RWPE2 (cell line): ENCODE measurements at regions not wholly inside any gene's neighbourhood (a gene's known extent, or its start where the extent isn't known, plus 50 kb on each side); places are given as distances from the start of the nearest gene placed in this dataset.

Experiments
- ATAC-seq: fragments of 200-7000 bp; cut with Tn5 transposase; 3 replicates; pipeline ENCODE4 v1.9.1; 2021; ENCODE audit warnings: low read depth
- DNase-seq: peaks from one replicate; pipeline ENCODE4 v3.0.0-alpha.2; 2020; ENCODE audit warnings: low spot score
- H3K27ac ChIP-seq: fragments of 450-650 bp; 2 replicates; pipeline ENCODE4 v1.5.1; 2017; ENCODE audit warnings: mild to moderate bottlenecking; ENCODE audit not compliant: poor library complexity, severe bottlenecking
- H3K27me3 ChIP-seq: fragments of 250-450 bp; sonication (Bioruptor Pico); 2 replicates; pipeline ENCODE4 v1.5.1; 2021; ENCODE audit warnings: mild to moderate bottlenecking, moderate library complexity; ENCODE audit not compliant: insufficient read depth, poor library complexity, severe bottlenecking
- H3K36me3 ChIP-seq: fragments of 250-450 bp; sonication (Bioruptor Pico); 2 replicates; pipeline ENCODE4 v1.5.1; 2020; ENCODE audit warnings: low read depth, mild to moderate bottlenecking, moderate library complexity
- H3K4me1 ChIP-seq: fragments of 250-450 bp; sonication (Bioruptor Pico); 2 replicates; pipeline ENCODE4 v1.5.1; 2021; ENCODE audit warnings: mild to moderate bottlenecking, moderate library complexity; ENCODE audit not compliant: insufficient read depth, poor library complexity, severe bottlenecking
- H3K4me3 ChIP-seq: fragments of 250-450 bp; sonication (Bioruptor Pico); 2 replicates; pipeline ENCODE4 v1.5.1; 2021; ENCODE audit warnings: mild to moderate bottlenecking, moderate library complexity; ENCODE audit not compliant: severe bottlenecking
- H3K9me3 ChIP-seq: fragments of 250-450 bp; sonication (Bioruptor Pico); 2 replicates; pipeline ENCODE4 v1.5.1; 2021; ENCODE audit warnings: mild to moderate bottlenecking, moderate library complexity; ENCODE audit not compliant: severe bottlenecking
- TF ChIP-seq, protein P1 (sequence below): fragments of 450-650 bp; IDR thresholded peaks from one replicate; pipeline ENCODE4 v1.5.1; 2017; ENCODE audit warnings: mild to moderate bottlenecking, moderate library complexity; ENCODE audit not compliant: poor library complexity, severe bottlenecking

DNA sequence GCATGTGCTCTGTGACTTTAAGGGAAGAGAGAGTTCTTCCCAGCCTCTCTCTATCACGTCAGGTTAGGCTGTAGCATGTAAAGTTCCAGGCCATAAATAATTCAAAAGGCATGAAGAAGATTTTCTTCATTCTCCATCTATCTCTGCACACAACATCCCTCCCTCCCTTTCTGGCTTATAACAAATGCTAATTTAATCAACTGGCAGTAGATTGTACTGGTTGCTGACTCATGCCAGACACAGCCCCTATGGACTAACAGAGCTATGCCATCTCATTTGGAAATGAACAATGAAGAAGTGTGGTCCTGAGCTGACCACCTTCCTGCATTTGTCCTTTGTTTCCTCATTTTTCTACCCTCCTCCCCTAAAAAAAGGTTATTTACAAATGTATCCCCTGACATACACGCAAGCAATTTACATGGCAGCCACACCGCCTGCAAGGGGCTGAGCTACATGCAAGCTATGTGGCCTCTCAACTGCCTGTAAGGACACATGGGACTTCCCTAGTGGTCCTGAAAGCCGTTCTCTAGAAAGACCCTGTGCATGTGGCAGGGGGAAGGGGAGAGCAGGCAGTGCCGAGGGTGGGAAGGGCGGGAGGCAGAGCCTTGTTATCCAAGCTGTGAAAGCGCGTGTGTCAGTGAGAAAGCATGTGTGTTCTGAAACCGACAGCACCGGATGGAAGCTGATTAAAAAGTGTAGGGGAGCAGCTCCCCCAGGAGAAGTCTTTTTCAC lies 90.9 kb upstream of the KLF7 start:
- H3K4me1 ChIP-seq, result peaks cover 61% of the 10 kb centered on the region
- DNase-seq (no peak), ATAC-seq (no peak)
- no peaks in the 10 kb centered on the region for H3K27me3 ChIP-seq
- peak overlapping the region; percentile 100 for H3K27ac ChIP-seq
- H3K36me3 ChIP-seq, result no peaks in the 10 kb centered on the region
- TF ChIP-seq, protein P1, sequence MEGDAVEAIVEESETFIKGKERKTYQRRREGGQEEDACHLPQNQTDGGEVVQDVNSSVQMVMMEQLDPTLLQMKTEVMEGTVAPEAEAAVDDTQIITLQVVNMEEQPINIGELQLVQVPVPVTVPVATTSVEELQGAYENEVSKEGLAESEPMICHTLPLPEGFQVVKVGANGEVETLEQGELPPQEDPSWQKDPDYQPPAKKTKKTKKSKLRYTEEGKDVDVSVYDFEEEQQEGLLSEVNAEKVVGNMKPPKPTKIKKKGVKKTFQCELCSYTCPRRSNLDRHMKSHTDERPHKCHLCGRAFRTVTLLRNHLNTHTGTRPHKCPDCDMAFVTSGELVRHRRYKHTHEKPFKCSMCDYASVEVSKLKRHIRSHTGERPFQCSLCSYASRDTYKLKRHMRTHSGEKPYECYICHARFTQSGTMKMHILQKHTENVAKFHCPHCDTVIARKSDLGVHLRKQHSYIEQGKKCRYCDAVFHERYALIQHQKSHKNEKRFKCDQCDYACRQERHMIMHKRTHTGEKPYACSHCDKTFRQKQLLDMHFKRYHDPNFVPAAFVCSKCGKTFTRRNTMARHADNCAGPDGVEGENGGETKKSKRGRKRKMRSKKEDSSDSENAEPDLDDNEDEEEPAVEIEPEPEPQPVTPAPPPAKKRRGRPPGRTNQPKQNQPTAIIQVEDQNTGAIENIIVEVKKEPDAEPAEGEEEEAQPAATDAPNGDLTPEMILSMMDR, result no peak
- H3K9me3 ChIP-seq, result no peaks in the 10 kb centered on the region
- H3K4me3 ChIP-seq, result no peak overlapping the region

DNA sequence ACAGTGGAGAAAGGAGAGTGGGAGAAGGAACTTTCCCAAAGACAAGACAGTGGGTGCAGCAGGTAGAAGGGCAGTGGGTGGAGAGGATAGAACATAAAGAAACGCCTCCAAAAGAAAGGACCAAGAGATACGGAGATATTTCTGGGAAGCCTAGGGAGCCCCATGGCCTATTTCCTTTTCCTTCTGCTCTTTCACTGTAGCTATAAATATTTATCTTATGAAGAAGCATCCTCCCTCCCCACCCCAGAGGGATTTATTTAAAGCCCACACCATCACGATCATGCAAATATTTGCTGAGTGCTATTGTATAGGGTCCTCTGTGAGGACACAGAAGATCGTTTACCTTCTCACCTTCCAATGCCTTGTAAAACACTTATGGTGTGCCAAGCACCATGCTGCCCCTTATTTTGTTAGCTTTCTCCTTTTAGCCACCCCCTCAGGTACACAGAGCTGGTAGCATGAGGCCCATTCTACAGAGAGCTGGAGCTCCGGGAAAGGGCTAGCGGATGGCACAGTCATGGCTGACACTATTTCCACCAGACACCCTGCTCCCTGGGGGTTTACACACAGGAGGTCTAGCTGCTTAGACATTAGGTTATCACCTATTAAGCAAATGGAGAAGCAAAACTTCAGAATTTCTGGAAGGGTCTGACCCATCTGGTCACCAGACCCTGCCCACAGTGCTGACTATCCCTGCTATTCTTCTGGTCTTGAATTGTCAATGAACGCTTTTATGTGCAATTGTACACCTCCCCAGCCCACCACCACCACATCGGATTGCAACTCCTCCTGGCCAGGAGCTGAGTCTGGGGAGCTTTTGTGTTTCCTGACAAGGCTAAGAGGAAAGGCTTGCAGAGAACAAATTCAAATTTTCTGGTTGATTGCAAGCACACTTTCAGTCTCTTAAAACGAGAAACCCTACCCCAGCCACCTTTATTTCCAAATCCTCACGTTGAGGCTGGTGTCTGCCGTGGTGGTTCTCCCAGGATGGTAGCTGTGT lies 91.8 kb upstream of the KLF7 start:
- Histone ChIP-seq H3K27me3 (no peaks in the 10 kb centered on the region), H3K36me3 (no peaks in the 10 kb centered on the region), H3K9me3 (no peaks in the 10 kb centered on the region), H3K4me3 (no peak overlapping the region), H3K4me1 (peaks cover 53% of the 10 kb centered on the region), H3K27ac (peak overlapping the region; percentile 100)
- ATAC-seq (no peak), DNase-seq (no peak)
- TF ChIP-seq, protein P1, result no peak

DNA sequence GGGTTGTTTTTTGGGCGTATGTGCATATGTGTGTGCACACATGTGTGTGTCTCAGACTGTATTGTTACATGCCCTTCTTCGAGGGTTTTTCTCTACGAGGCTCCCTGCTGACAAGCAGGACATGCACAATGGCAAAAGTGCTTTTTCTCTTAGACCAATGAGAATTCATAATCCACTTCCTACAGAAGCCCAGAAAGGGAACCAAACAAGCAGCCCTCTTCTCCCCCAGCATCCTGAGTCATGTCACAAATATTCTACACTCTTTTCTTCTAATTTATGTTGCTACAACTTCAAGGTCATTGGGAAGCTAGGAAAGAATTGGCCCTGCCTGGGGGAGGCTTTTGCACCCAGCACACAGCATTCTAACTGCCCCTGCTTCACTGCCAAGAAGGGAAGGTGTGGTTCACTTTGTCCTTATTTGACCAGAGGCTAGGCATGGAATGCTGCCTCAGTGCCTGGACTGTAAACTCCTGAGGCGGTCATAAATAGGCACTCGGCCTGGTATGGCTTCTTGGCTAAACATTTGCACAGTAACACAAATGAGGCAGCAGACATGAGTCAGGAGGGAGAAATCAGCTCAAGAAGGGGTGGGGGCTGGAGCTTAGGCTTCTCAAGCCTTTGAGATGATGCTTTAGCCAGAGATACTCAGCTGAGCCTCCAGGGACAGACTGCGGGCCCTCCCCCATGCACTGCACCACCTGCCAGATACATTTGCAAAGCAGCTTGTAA lies 92.7 kb upstream of the KLF7 start:
- H3K36me3 ChIP-seq, result no peaks in the 10 kb centered on the region
- H3K27ac ChIP-seq, result peak overlapping the region; percentile 100
- no peaks in the 10 kb centered on the region for H3K9me3 ChIP-seq
- peak; percentile 80 for DNase-seq
- H3K27me3 ChIP-seq, result no peaks in the 10 kb centered on the region
- TF ChIP-seq, protein P1, result no peak
- peak; percentile 80 for ATAC-seq
- no peak overlapping the region for H3K4me3 ChIP-seq
- H3K4me1 ChIP-seq, result peaks cover 47% of the 10 kb centered on the region

DNA sequence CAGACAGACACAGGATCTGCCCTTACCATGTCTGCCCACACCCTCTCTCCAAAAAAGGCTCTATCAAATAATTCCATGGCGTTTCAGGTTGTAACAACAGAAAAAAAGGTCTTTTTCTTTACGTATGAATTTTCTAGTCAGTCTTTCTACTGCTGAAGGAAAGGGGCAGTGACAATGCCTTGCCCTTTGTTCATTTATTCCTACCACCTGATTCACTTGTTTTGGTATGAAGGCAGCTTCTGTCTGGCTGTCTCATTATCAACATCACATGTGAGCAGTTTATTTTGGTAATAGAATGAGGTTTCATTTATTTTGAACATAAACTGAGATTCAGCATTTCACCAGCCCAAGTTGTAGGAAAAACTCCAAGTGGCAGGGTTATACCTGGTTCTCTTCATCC lies 94.3 kb upstream of the KLF7 start:
- Histone ChIP-seq H3K9me3 (no peaks in the 10 kb centered on the region), H3K27me3 (no peaks in the 10 kb centered on the region), H3K27ac (peak overlapping the region; percentile 100), H3K4me3 (no peak overlapping the region), H3K4me1 (peaks cover 31% of the 10 kb centered on the region), H3K36me3 (no peaks in the 10 kb centered on the region)
- ATAC-seq (no peak), DNase-seq (no peak)
- TF ChIP-seq, protein P1, result no peak
